IPS-15b (cell line): ENCODE measurements at regions not wholly inside any gene's neighbourhood (a gene's known extent, or its start where the extent isn't known, plus 50 kb on each side); places are given as distances from the start of the nearest gene placed in this dataset.

Experiments used
- H3K27me3 ChIP-seq: one replicate; pipeline ENCODE4 v1.6.1; 2013; ENCODE audit warnings: low read length; ENCODE audit not compliant: control insufficient read depth, insufficient read depth
- H3K36me3 ChIP-seq: one replicate; pipeline ENCODE4 v1.6.1; 2013; ENCODE audit warnings: low read length; ENCODE audit not compliant: control insufficient read depth, insufficient read depth
- H3K4me1 ChIP-seq: one replicate; pipeline ENCODE4 v1.6.1; 2013; ENCODE audit warnings: mild to moderate bottlenecking, low read length; ENCODE audit not compliant: control insufficient read depth, insufficient read depth
- H3K4me3 ChIP-seq: one replicate; pipeline ENCODE4 v1.5.1; 2013; ENCODE audit warnings: low read depth, low read length
- H3K9ac ChIP-seq: one replicate; pipeline ENCODE4 v1.6.1; 2013; ENCODE audit warnings: low read depth, mild to moderate bottlenecking, low read length
- H3K9me3 ChIP-seq: one replicate; pipeline ENCODE4 v1.6.1; 2013; ENCODE audit warnings: mild to moderate bottlenecking, low read length; ENCODE audit not compliant: control insufficient read depth, insufficient read depth

- H3K4me1 ChIP-seq: no peaks in the 10 kb centered on the region
- H3K9me3 ChIP-seq: no peaks in the 10 kb centered on the region
- H3K36me3 ChIP-seq: no peaks in the 10 kb centered on the region
- H3K27me3 ChIP-seq: no peaks in the 10 kb centered on the region
- no peak overlapping the region for H3K4me3 ChIP-seq
- no peak overlapping the region for H3K9ac ChIP-seq
These were observed 157.0 kb upstream of the PDGFD start for GRCh38 chr11:104320956-104321355.

- H3K9me3 ChIP-seq: no peaks in the 10 kb centered on the region
- no peak overlapping the region for H3K4me3 ChIP-seq
- no peak overlapping the region for H3K9ac ChIP-seq
- H3K4me1 ChIP-seq: no peaks in the 10 kb centered on the region
- H3K36me3 ChIP-seq: no peaks in the 10 kb centered on the region
- H3K27me3 ChIP-seq: no peaks in the 10 kb centered on the region
These were observed 156.2 kb upstream of the PDGFD start for GRCh38 chr11:104320097-104320496.

- Histone ChIP-seq H3K4me3 (no peak overlapping the region), H3K27me3 (no peaks in the 10 kb centered on the region), H3K9ac (no peak overlapping the region), H3K4me1 (no peaks in the 10 kb centered on the region), H3K9me3 (no peaks in the 10 kb centered on the region), H3K36me3 (no peaks in the 10 kb centered on the region)
These were observed 155.4 kb upstream of the PDGFD start for GRCh38 chr11:104319396-104319795.

GRCh38 chr11:104306862-104307474, 143.0 kb upstream of the PDGFD start:
- Histone ChIP-seq H3K27me3 (no peaks in the 10 kb centered on the region), H3K9ac (no peak overlapping the region), H3K4me3 (no peak overlapping the region), H3K9me3 (no peaks in the 10 kb centered on the region), H3K4me1 (no peaks in the 10 kb centered on the region), H3K36me3 (no peaks in the 10 kb centered on the region)

- Histone ChIP-seq H3K4me1 (no peaks in the 10 kb centered on the region), H3K9me3 (no peaks in the 10 kb centered on the region), H3K9ac (no peak overlapping the region), H3K4me3 (no peak overlapping the region), H3K36me3 (no peaks in the 10 kb centered on the region), H3K27me3 (no peaks in the 10 kb centered on the region)
These were observed 137.8 kb upstream of the PDGFD start for GRCh38 chr11:104301776-104302175.

- no peaks in the 10 kb centered on the region for H3K4me1 ChIP-seq
- no peaks in the 10 kb centered on the region for H3K36me3 ChIP-seq
- no peak overlapping the region for H3K4me3 ChIP-seq
- H3K9ac ChIP-seq: no peak overlapping the region
- H3K9me3 ChIP-seq: no peaks in the 10 kb centered on the region
- no peaks in the 10 kb centered on the region for H3K27me3 ChIP-seq
These were observed 127.7 kb upstream of the PDGFD start for GRCh38 chr11:104291646-104292045.

- Histone ChIP-seq H3K27me3 (no peaks in the 10 kb centered on the region), H3K9ac (no peak overlapping the region), H3K36me3 (no peaks in the 10 kb centered on the region), H3K4me3 (no peak overlapping the region), H3K4me1 (no peaks in the 10 kb centered on the region), H3K9me3 (no peaks in the 10 kb centered on the region)
These were observed 122.2 kb upstream of the PDGFD start for GRCh38 chr11:104286129-104286528.

- no peaks in the 10 kb centered on the region for H3K36me3 ChIP-seq
- no peaks in the 10 kb centered on the region for H3K27me3 ChIP-seq
- H3K4me1 ChIP-seq: no peaks in the 10 kb centered on the region
- no peak overlapping the region for H3K4me3 ChIP-seq
- H3K9me3 ChIP-seq: no peaks in the 10 kb centered on the region
- no peak overlapping the region for H3K9ac ChIP-seq
These were observed 115.6 kb upstream of the PDGFD start for GRCh38 chr11:104279587-104279986.

GRCh38 chr11:104275992-104276391, 112.0 kb upstream of the PDGFD start:
- Histone ChIP-seq H3K9me3 (no peaks in the 10 kb centered on the region), H3K36me3 (no peaks in the 10 kb centered on the region), H3K9ac (no peak overlapping the region), H3K4me1 (no peaks in the 10 kb centered on the region), H3K4me3 (no peak overlapping the region), H3K27me3 (no peaks in the 10 kb centered on the region)

GRCh38 chr11:104260456-104260855, 96.5 kb upstream of the PDGFD start:
- H3K9ac ChIP-seq: no peak overlapping the region
- H3K9me3 ChIP-seq: no peaks in the 10 kb centered on the region
- H3K36me3 ChIP-seq: no peaks in the 10 kb centered on the region
- no peaks in the 10 kb centered on the region for H3K27me3 ChIP-seq
- no peaks in the 10 kb centered on the region for H3K4me1 ChIP-seq
- H3K4me3 ChIP-seq: no peak overlapping the region

- H3K4me1 ChIP-seq: no peaks in the 10 kb centered on the region
- H3K9ac ChIP-seq: no peak overlapping the region
- H3K4me3 ChIP-seq: no peak overlapping the region
- H3K27me3 ChIP-seq: no peaks in the 10 kb centered on the region
- no peaks in the 10 kb centered on the region for H3K36me3 ChIP-seq
- no peaks in the 10 kb centered on the region for H3K9me3 ChIP-seq
These were observed 95.2 kb upstream of the PDGFD start for GRCh38 chr11:104259121-104259610.

- Histone ChIP-seq H3K36me3 (no peaks in the 10 kb centered on the region), H3K9me3 (no peaks in the 10 kb centered on the region), H3K27me3 (no peaks in the 10 kb centered on the region), H3K4me1 (no peaks in the 10 kb centered on the region), H3K9ac (no peak overlapping the region), H3K4me3 (no peak overlapping the region)
These were observed 92.6 kb upstream of the PDGFD start for GRCh38 chr11:104256525-104256924.
